GM12878 (cell line): ENCODE measurements at regions not wholly inside any gene's neighbourhood (a gene's known extent, or its start where the extent isn't known, plus 50 kb on each side); places are given as distances from the start of the nearest gene placed in this dataset.

Experiments
- CHD2 ChIP-seq: IDR thresholded peaks from 2 replicates; pipeline ENCODE4 v1.6.1; 2011; ENCODE audit warnings: low read depth, low read length, improper control_type of control experiment, borderline replicate concordance
- CTCF ChIP-seq, 3 experiments: IDR thresholded peaks in 2 of 3; conservative IDR thresholded peaks in 1 of 3; 2 replicates each; pipeline ENCODE4 v1.5.1; 2011; ENCODE audit warnings: low read depth in 3 of 3, low read length in 3 of 3, mild to moderate bottlenecking in 3 of 3, control low read depth in 2 of 3, moderate library complexity in 2 of 3, inconsistent platforms in 1 of 3, mixed read lengths in 1 of 3; ENCODE audit not compliant: control insufficient read depth in 2 of 3, insufficient read depth in 1 of 3; ENCODE audit errors: extremely low read depth in 1 of 3
- JUNB ChIP-seq: IDR thresholded peaks from 2 replicates; pipeline ENCODE4 v1.6.1; 2016; ENCODE audit warnings: antibody characterized with exemption, mild to moderate bottlenecking
- NR2F1 ChIP-seq: fragments of 450-650 bp; conservative IDR thresholded peaks from 2 replicates; pipeline ENCODE4 v1.6.1; 2017; ENCODE audit warnings: mild to moderate bottlenecking
- POLR2A ChIP-seq: IDR thresholded peaks from 2 replicates; pipeline ENCODE4 v1.6.1; 2011; ENCODE audit warnings: low read depth, mild to moderate bottlenecking, low read length
- POLR2AphosphoS5 ChIP-seq: IDR thresholded peaks from 2 replicates; pipeline ENCODE4 v1.6.1; 2011; ENCODE audit warnings: mild to moderate bottlenecking, low read length, inconsistent platforms
- RELA ChIP-seq: fragments of 450-650 bp; IDR thresholded peaks from 2 replicates; pipeline ENCODE4 v1.8.0; 2014; ENCODE audit warnings: borderline replicate concordance; ENCODE audit not compliant: partially characterized antibody
- SPI1 ChIP-seq: IDR thresholded peaks from 2 replicates; pipeline ENCODE4 v1.6.1; 2011; ENCODE audit warnings: low read depth, mild to moderate bottlenecking, low read length, moderate library complexity, borderline replicate concordance; ENCODE audit not compliant: insufficient read depth
- TAF1 ChIP-seq: IDR thresholded peaks from 2 replicates; pipeline ENCODE4 v1.6.1; 2011; ENCODE audit warnings: mild to moderate bottlenecking, low read depth, low read length, borderline replicate concordance
- YY1 ChIP-seq: IDR thresholded peaks from 2 replicates; pipeline ENCODE4 v1.6.1; 2011; ENCODE audit warnings: low read depth, mild to moderate bottlenecking, low read length

- no peak for TF ChIP-seq YY1
- TF ChIP-seq POLR2A, result no peak
- TF ChIP-seq CTCF (IDR thresholded peaks at IDR 0.05 in 2 of 3, conservative IDR thresholded peaks at IDR 0.05 in 1 of 3; ENCODE audit: control insufficient read depth in 2 of 3, extremely low read depth in 1 of 3, insufficient read depth in 1 of 3, low read depth in 3 of 3, low read length in 3 of 3), result no peak
- TF ChIP-seq SPI1, result no peak
- no peak for TF ChIP-seq NR2F1
- TF ChIP-seq RELA, result no peak
- no peak for TF ChIP-seq TAF1
- TF ChIP-seq POLR2AphosphoS5, result no peak
- no peak for TF ChIP-seq JUNB
- TF ChIP-seq CHD2, result no peak
Measured at GRCh38 chr6:86502497-86502896, 434.8 kb upstream of the HTR1E start.
